H1 (cell line): ENCODE measurements at regions not wholly inside any gene's neighbourhood (a gene's known extent, or its start where the extent isn't known, plus 50 kb on each side); places are given as distances from the start of the nearest gene placed in this dataset.

Source experiments
- TEAD4 ChIP-seq: IDR thresholded peaks from 2 replicates; pipeline ENCODE4 v1.6.1; 2012; ENCODE audit warnings: low read depth, low read length, inconsistent platforms, mixed read lengths

DNA sequence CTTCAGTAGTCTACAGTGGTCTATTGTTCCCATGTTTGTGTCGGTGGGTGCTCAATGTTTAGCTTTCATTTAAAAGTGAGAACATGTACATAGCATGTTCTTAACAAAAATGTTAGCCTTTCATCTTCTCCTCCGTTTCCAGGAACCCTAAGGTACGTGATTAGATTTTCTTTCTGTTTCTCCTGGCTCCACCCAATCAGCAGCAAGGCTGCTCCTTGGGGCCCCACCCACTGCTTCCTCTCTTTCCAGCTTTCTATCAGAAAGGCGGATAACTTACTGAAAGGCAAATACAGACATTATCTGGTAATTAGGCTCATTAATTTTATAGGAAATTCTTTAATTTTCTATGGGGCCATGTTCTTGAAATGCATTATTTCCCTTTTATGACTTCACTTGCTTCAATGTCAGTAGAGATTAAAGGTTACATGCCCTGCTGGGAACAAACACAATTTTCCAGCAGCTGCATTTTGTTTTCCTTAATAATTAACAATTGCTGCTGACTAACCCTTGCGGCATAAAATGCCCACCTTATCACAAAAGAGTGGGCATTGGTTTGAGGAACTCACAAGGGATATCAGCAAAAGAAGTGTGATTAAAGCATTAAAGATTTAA lies 324.9 kb upstream of the SNX7 start (continued):
- TF ChIP-seq TEAD4: no peak
- TF ChIP-seq, all 59 proteins: peak for 0
